Uterus (tissue), 3 donors: ENCODE measurements at regions not wholly inside any gene's neighbourhood (a gene's known extent, or its start where the extent isn't known, plus 50 kb on each side); places are given as distances from the start of the nearest gene placed in this dataset.

ENCODE experiments used
- DNase-seq, 2 donors: peaks; one replicate each; pipeline ENCODE4 v3.0.0-alpha.2; 2019 to 2020
- H3K27ac ChIP-seq, 2 donors: fragments of 200-600 bp; sonication (generic); 1 replicate in 1 of 2; 2 replicates in 1 of 2; pipeline ENCODE4 v1.5.1; 2016 to 2018
- H3K27me3 ChIP-seq, 2 donors: fragments of 200-600 bp; sonication (generic); one replicate each; pipeline ENCODE4 v1.5.1; 2018 to 2019; ENCODE audit warnings: control low read depth in 1 of 2
- H3K36me3 ChIP-seq, 2 donors: fragments of 200-600 bp; sonication (generic); one replicate each; pipeline ENCODE4 v1.5.1; 2019; ENCODE audit warnings: control low read depth in 1 of 2
- H3K4me1 ChIP-seq, 2 donors: fragments of 200-600 bp; sonication (generic); one replicate each; pipeline ENCODE4 v1.5.1; 2018 to 2019; ENCODE audit warnings: control low read depth in 1 of 2
- H3K4me3 ChIP-seq, 2 donors: fragments of 200-600 bp; sonication (generic); 1 replicate in 1 of 2; 2 replicates in 1 of 2; pipeline ENCODE4 v1.5.1; 2018 to 2019; ENCODE audit warnings: mild to moderate bottlenecking in 1 of 2
- H3K9me3 ChIP-seq, 2 donors: fragments of 200-600 bp; sonication (generic); one replicate each; pipeline ENCODE4 v1.5.1; 2019; ENCODE audit warnings: control low read depth in 1 of 2
- CTCF ChIP-seq, 4 experiments: fragments of 200-600 bp in 2 of 4; fragments of 450-650 bp in 2 of 4; sonication (generic) in 2 of 4; IDR thresholded peaks; one replicate each; pipeline ENCODE4 v1.5.1; 2016 to 2019; ENCODE audit warnings: antibody characterized with exemption in 4 of 4, mild to moderate bottlenecking in 2 of 4, moderate library complexity in 1 of 4
- POLR2A ChIP-seq, 2 donors: fragments of 450-650 bp; IDR thresholded peaks; one replicate each; pipeline ENCODE4 v1.6.1; 2016; ENCODE audit warnings: antibody characterized with exemption in 2 of 2, mild to moderate bottlenecking in 1 of 2, moderate library complexity in 1 of 2
- intact Hi-C: fragments of 100-400 bp; cut with DNase I; formaldehyde crosslinking; loops from one replicate; pipeline ENCODE4 v1.15.1; 2023; ENCODE audit warnings: low total_unique reads
- donor health status: DM: yes; HTN: yes; CAD: no.

- no peak for TF ChIP-seq CTCF (IDR thresholded peaks at IDR 0.05)
- TF ChIP-seq POLR2A (IDR thresholded peaks at IDR 0.05) = no peak
- Histone ChIP-seq H3K4me3 (no peak overlapping the region), H3K27ac (no peak overlapping the region), H3K27me3 (no peaks in the 10 kb centered on the region), H3K36me3 (no peaks in the 10 kb centered on the region), H3K9me3 (no peaks in the 10 kb centered on the region), H3K4me1 (no peaks in the 10 kb centered on the region)
- intact Hi-C loops = no loop called here
- DNase-seq = no peak
Measured at GRCh38 chrX:26411045-26411444, 195.1 kb downstream of the MAGEB5 start.

GRCh38 chrX:26409636-26410035 lies 193.7 kb downstream of the MAGEB5 start:
- DNase-seq = no peak
- Histone ChIP-seq H3K4me1 (no peaks in the 10 kb centered on the region), H3K36me3 (no peaks in the 10 kb centered on the region), H3K27me3 (no peaks in the 10 kb centered on the region), H3K4me3 (no peak overlapping the region), H3K27ac (no peak overlapping the region), H3K9me3 (no peaks in the 10 kb centered on the region)
- no peak for TF ChIP-seq CTCF (IDR thresholded peaks at IDR 0.05)
- no peak for TF ChIP-seq POLR2A (IDR thresholded peaks at IDR 0.05)
- intact Hi-C loops = no loop called here

- no peak overlapping the region for H3K27ac ChIP-seq
- TF ChIP-seq CTCF (IDR thresholded peaks at IDR 0.05) (no peak), POLR2A (IDR thresholded peaks at IDR 0.05) (no peak)
- no peak for DNase-seq
- intact Hi-C loops = no loop called here
- no peaks in the 10 kb centered on the region for H3K36me3 ChIP-seq
- no peaks in the 10 kb centered on the region for H3K9me3 ChIP-seq
- H3K27me3 ChIP-seq = peaks cover 0 to 7% of the 10 kb centered on the region in 2 donors
- no peak overlapping the region for H3K4me3 ChIP-seq
- no peaks in the 10 kb centered on the region for H3K4me1 ChIP-seq
Measured at GRCh38 chrX:26387906-26388305, 171.9 kb downstream of the MAGEB5 start.

GRCh38 chrX:26376037-26376708 lies 160.2 kb downstream of the MAGEB5 start:
- Histone ChIP-seq H3K27me3 (no peaks in the 10 kb centered on the region), H3K4me1 (no peaks in the 10 kb centered on the region), H3K9me3 (no peaks in the 10 kb centered on the region), H3K36me3 (no peaks in the 10 kb centered on the region), H3K4me3 (no peak overlapping the region), H3K27ac (no peak overlapping the region)
- DNase-seq = no peak
- TF ChIP-seq POLR2A (IDR thresholded peaks at IDR 0.05) (no peak), CTCF (IDR thresholded peaks at IDR 0.05) (no peak)
- intact Hi-C loops = no loop called here

GRCh38 chrX:26375346-26375745 lies 159.4 kb downstream of the MAGEB5 start:
- no peak for DNase-seq
- H3K27me3 ChIP-seq = no peaks in the 10 kb centered on the region
- H3K4me3 ChIP-seq = no peak overlapping the region
- TF ChIP-seq POLR2A (IDR thresholded peaks at IDR 0.05) (no peak), CTCF (IDR thresholded peaks at IDR 0.05) (no peak)
- H3K4me1 ChIP-seq = no peaks in the 10 kb centered on the region
- H3K36me3 ChIP-seq = no peaks in the 10 kb centered on the region
- H3K9me3 ChIP-seq = no peaks in the 10 kb centered on the region
- intact Hi-C loops = no loop called here
- no peak overlapping the region for H3K27ac ChIP-seq
